ENCODE measurements at regions not wholly inside any gene's neighbourhood (a gene's known extent, or its start where the extent isn't known, plus 50 kb on each side); places are given as distances from the start of the nearest gene placed in this dataset.
"Not testable (repeated sequence)": the region's sequence is repeated elsewhere in the genome, so short reads cannot be mapped to it uniquely, and the experiment has no call there.

DNA sequence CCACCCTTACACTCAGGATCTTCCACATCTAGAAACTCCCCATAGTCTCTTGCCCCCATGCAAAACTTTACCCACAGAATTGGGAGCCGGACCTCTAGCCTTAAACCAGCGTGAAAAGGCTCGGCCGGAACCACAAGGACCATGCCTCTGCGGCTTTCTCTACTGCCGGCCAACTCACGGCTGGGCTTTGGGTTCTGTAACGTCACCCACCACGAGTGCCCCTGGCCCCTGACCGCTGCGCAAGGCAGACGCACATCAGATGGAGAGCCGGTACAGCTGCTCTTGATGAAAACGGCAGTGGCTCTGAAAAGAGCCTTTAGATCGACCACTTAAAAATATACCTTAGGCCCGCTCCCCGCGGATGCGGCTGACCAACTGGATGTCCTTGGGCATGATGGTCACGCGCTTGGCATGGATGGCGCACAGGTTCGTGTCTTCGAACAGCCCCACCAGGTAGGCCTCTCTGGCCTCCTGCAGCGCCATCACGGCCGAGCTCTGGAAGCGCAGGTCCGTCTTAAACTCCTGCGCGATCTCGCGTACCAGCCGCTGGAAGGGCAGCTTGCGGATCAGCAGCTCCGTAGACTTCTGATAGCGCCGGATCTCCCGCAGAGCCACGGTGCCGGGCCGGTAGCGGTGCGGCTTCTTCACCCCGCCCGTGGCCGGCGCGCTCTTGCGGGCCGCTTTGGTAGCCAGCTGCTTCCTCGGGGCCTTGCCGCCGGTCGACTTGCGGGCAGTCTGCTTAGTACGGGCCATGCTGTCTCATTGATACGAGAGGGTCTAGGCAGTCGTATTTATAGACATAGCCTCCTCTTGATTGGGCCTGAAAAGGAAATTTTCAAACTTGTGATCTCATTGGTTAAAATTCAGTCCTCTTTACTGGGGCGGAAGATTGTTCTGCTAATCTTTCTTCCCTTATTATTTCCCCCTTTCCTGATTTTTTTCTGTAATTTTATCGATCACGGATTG, 66.3 kb downstream of the FAM72C start:
- peak; percentile 12 to 31 (median 22) for DNase-seq (ENCODE audit: low read depth in 4 of 4, low spot score in 3 of 4)

- DNase-seq (ENCODE audit: low read depth in 4 of 4, low spot score in 3 of 4) = not testable (repeated sequence)
Observed at GRCh38 chr1:143904622-143904979, 67.2 kb downstream of the FAM72C start.

DNA sequence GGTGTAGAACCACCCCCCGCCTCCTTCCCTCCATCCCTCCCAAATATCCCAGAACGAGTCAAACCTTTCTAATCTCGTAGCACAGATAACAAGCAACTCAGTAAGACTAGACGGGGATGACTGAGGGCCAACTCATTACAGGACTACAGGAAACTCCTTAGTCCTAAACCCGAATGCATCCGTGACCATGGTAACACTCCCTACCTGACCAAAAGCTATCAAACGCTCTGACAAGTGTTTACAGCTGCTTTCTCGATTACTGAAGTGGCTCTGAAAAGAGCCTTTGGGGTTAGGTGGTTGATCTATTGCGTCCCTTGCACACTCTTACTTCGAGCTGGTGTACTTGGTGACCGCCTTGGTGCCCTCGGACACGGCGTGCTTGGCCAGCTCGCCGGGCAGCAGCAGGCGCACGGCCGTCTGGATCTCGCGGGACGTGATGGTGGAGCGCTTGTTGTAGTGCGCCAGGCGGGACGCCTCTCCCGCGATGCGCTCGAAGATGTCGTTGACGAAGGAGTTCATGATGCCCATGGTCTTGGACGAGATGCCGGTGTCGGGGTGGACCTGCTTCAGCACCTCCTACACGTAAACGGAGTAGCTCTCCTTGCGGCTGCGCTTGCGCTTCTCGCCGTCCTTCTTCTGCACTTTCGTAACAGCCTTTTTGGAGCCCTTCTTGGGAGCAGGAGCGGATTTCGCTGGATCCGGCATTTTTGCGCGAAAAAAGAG, 67.7 kb downstream of the FAM72C start:
- DNase-seq (ENCODE audit: low read depth in 4 of 4, low spot score in 3 of 4) = peak; percentile 1 to 25 (median 14)

GRCh38 chr1:143896377-143896776, 75.4 kb downstream of the FAM72C start:
- DNase-seq (ENCODE audit: low read depth in 4 of 4, low spot score in 3 of 4) = not testable (repeated sequence)

GRCh38 chr1:143884932-143885574, 86.7 kb downstream of the FAM72C start:
- peak in 3 of 4 donors; percentile 2 to 48 (median 43) for DNase-seq (ENCODE audit: low read depth in 4 of 4, low spot score in 3 of 4)

DNA sequence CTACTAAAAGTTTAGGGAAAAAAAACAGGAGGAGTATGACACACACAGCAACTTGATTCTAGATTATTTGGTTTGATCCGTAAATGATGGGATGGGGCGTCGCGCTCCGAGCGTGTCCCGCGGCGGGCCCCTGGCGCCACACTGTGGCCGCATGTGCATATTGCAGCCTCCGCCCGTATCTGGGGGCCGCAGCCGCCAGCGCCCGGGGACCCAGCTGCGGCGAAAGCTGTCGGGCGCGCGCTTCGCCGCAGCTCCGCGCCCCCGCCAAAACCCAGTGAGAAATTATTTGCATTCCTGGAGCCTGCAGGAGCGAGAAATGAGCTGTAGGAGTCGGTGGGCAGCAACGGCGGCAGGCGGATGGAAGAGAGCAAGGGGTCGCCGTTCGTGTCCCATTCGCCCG, 87.3 kb downstream of the FAM72C start:
- DNase-seq (ENCODE audit: low read depth in 4 of 4, low spot score in 3 of 4) = not testable (repeated sequence)

- not testable (repeated sequence) for DNase-seq (ENCODE audit: low read depth in 4 of 4, low spot score in 3 of 4)
Observed at GRCh38 chr1:143879757-143880536, 91.8 kb downstream of the FAM72C start.

- DNase-seq (ENCODE audit: low read depth in 4 of 4, low spot score in 3 of 4) = not testable (repeated sequence)
Observed at GRCh38 chr1:143875947-143876346, 95.8 kb downstream of the FAM72C start.

- DNase-seq (ENCODE audit: low read depth in 4 of 4, low spot score in 3 of 4) = not testable (repeated sequence)
Observed at GRCh38 chr1:143874625-143875024, 97.2 kb downstream of the FAM72C start.

GRCh38 chr1:143873650-143874049, 98.1 kb downstream of the FAM72C start:
- DNase-seq (ENCODE audit: low read depth in 4 of 4, low spot score in 3 of 4) = not testable (repeated sequence)

- not testable (repeated sequence) for DNase-seq (ENCODE audit: low read depth in 4 of 4, low spot score in 3 of 4)
Observed at GRCh38 chr1:143870388-143870787, 101.4 kb downstream of the FAM72C start.

DNA sequence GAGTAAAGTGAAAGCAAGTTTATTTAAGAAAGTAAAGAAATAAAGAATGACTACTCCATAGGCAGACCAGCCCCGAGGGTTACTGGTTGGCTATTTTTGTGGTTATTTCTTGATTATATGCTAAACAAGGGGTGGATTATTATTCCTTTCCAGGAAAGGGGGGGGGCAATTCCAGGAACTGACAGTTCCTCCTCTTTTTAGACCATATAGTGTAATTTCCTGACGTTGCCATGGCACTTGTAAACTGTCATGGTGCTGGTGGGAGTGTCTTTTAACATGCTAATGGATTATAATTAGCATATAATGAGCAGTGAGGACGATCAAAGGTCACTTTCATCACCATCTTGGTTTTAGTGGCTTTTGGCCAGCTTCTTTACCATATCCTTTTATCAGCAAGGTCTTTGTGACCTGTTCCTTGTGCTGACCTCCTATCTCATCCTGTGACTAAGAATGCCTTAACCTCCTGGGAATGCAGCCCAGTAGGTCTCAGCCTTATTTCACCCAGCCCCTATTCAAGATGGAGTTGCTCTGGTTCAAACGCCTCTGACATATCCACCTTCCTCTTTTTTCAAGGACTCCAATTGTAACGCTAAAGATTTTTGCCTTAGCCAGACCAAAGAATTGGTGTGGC, 104.1 kb downstream of the FAM72C start:
- not testable (repeated sequence) for DNase-seq (ENCODE audit: low read depth in 4 of 4, low spot score in 3 of 4)

DNA sequence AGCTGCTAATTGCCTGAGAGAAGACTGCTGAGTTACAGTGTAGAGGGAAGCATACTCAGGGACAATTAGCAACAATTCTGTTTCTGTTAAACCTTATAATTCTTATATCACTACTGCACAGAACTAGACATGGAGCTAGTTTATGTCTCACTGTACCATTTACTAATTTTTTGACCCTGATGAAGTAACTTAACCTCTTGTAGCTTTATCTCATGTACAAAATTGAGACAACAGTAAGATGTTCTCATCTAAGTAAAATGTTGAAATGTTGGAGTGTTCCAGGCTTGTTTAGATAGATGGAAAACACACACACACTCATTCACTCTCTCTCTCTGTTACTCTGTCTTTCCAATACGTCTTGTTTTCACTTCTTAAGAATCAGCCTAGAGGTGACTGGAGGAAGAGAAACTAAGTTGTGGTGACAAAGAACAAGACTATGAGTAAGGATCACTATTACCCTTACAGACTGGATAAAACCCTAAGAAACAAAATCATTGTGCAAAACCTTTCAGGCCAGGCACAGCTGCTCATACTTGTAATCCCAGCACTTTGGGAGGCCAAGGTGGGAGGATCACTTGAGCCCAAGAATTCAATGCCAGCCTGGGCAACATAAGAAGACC, 107.8 kb downstream of the FAM72C start:
- not testable (repeated sequence) for DNase-seq (ENCODE audit: low read depth in 4 of 4, low spot score in 3 of 4)

DNA sequence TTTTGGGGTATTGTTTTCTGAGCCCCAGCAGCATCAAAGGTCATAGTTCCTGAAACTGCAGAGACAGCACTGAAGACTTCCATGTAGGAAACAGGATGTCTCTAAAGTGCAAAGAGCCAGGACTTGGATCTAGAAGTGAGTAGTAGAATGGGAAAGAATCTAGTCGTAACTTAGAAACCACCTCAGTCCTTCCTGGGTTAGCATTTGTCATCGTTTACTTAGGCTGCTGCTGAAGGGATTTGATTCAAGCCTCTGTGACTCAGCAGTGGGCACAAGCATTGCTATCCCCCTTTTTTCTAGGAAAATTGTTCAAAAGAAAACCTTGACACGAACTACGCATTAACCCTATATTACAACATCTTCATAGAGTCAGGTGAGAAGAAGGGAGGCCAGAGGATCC, 109.1 kb downstream of the FAM72C start:
- DNase-seq (ENCODE audit: low read depth in 4 of 4, low spot score in 3 of 4) = not testable (repeated sequence)

DNA sequence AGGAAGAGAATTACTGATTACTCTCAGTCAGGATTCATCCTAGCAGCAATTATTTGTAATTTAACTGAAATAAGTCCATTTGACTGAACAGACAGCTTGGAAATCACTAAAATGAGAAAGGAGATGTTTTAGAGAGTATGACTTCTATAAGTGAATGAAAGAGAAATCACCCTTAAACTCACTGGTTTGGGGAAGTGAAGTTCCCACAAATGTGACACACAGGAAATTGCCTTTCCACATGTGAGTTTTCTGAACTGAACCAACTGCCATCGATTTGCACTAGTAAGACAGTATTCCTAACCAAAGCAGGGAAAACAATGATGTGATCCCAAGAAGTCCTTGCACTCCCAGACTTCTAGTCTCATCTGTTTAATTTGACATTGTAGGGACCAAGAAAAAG, 110.5 kb downstream of the FAM72C start:
- not testable (repeated sequence) for DNase-seq (ENCODE audit: low read depth in 4 of 4, low spot score in 3 of 4)

- DNase-seq (ENCODE audit: low read depth in 4 of 4, low spot score in 3 of 4) = not testable (repeated sequence)
Observed at GRCh38 chr1:143855867-143856266, 115.9 kb downstream of the FAM72C start.

DNA sequence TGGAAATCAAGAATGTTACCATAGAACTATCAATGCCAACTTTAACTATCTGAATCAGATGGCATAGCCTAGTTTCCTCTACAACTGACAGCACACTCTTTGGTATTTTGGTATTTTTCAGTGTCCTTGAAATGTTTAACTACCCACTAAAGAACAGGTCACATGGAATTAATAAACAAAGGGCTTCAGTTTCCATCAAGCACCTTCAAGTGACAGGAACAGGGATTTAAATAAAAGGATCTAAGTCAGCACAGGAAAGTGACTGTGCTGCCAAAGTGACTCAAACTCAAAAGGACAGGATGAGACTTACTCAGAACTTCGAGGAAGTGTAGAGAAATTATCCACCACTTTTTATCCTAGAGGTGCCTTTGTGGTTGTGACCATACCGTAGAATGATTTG, 117.7 kb downstream of the FAM72C start:
- DNase-seq (ENCODE audit: low read depth in 4 of 4, low spot score in 3 of 4) = not testable (repeated sequence)

GRCh38 chr1:143850637-143851036, 121.1 kb downstream of the FAM72C start:
- DNase-seq (ENCODE audit: low read depth in 4 of 4, low spot score in 3 of 4) = not testable (repeated sequence)

DNA sequence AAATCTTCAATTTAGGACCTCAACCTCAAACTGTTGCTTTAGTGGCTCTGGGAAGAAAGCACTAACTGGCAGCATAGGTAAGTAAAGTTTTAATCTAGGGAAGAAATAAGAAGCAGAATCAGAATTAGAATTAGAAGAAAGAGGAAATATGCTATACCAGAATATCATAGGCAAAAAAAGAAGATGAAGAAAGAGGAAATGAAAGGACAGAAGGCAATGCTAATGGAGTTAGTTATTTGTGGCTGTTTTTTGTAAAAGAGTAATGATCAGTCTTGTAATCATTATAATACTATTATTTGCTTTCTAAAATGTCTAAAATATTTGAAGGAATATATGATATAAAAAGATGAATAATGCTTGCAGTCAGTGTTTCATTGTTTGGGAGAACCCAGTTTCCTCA, 122.9 kb downstream of the FAM72C start:
- not testable (repeated sequence) for DNase-seq (ENCODE audit: low read depth in 4 of 4, low spot score in 3 of 4)
